PC-9 (cell line): ENCODE measurements at regions not wholly inside any gene's neighbourhood (a gene's known extent, or its start where the extent isn't known, plus 50 kb on each side); places are given as distances from the start of the nearest gene placed in this dataset.

ENCODE experiments used
- CTCF ChIP-seq: fragments of 200-600 bp; sonication (generic); conservative IDR thresholded peaks from 2 replicates; pipeline ENCODE4 v1.6.1; 2017; ENCODE audit warnings: mixed run types, antibody characterized with exemption, mild to moderate bottlenecking, moderate library complexity
- EZH2 ChIP-seq: fragments of 200-600 bp; sonication (generic); IDR thresholded peaks from 2 replicates; pipeline ENCODE4 v1.8.0; 2017; ENCODE audit warnings: antibody characterized with exemption, low read depth

GRCh38 chr2:8580316-8581233, 101.3 kb upstream of the ID2 start:
- TF ChIP-seq CTCF (no peak), EZH2 (no peak)
